C4-2B (cell line): ENCODE measurements at regions not wholly inside any gene's neighbourhood (a gene's known extent, or its start where the extent isn't known, plus 50 kb on each side); places are given as distances from the start of the nearest gene placed in this dataset.
"Not testable (repeated sequence)": the region's sequence is repeated elsewhere in the genome, so short reads cannot be mapped to it uniquely, and the experiment has no call there.

Source experiments
- H3K27ac ChIP-seq: fragments of 450-650 bp; 2 replicates; pipeline ENCODE4 v1.5.1; 2017
- ZFX ChIP-seq: fragments of 450-650 bp; IDR thresholded peaks from 2 replicates; pipeline ENCODE4 v1.6.1; 2017
- TF ChIP-seq, protein P1 (sequence below): fragments of 450-650 bp; conservative IDR thresholded peaks from 2 replicates; pipeline ENCODE4 v1.5.1; 2017; ENCODE audit warnings: mild to moderate bottlenecking

DNA sequence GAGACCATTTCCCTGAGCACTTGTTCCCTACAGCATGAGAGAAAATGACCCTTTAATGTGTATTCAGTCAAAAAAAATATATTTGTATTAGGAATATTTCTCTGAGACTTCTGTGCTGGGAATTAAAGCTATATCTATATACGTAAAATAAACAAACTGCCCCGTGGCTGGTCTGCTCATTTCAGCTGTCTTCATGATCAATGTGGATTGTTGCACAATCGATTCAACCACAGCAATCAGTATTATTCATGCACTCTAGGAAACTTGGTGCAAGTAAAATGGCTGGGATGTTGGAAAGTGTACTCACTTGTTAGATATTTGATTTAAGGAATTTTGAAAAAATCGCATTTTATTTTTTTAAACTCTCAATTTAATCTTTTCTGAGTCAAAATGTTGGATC is 307.9 kb upstream of the ZFP42 start:
- H3K27ac ChIP-seq: no peak overlapping the region
- no peak for TF ChIP-seq ZFX
- TF ChIP-seq, protein P1, sequence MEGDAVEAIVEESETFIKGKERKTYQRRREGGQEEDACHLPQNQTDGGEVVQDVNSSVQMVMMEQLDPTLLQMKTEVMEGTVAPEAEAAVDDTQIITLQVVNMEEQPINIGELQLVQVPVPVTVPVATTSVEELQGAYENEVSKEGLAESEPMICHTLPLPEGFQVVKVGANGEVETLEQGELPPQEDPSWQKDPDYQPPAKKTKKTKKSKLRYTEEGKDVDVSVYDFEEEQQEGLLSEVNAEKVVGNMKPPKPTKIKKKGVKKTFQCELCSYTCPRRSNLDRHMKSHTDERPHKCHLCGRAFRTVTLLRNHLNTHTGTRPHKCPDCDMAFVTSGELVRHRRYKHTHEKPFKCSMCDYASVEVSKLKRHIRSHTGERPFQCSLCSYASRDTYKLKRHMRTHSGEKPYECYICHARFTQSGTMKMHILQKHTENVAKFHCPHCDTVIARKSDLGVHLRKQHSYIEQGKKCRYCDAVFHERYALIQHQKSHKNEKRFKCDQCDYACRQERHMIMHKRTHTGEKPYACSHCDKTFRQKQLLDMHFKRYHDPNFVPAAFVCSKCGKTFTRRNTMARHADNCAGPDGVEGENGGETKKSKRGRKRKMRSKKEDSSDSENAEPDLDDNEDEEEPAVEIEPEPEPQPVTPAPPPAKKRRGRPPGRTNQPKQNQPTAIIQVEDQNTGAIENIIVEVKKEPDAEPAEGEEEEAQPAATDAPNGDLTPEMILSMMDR: no peak

DNA sequence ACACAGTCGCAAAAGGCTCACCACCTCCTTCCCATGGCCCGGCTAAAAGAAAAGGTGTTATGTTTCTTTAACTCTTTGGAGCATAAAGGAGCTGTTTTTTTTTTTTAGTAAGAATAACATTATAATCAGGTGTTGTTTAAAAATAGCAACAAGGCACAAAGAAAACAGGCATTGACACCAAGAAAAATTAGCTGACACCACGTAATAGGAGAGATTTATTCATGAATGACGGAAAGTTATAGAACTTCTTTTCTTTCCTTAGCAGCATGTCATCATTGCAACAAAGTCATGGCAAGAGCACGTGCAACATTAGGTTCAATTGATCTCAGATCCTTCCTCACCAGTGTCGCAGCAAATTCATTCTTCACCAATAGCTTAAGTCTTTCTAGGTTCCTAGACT is 302.9 kb upstream of the ZFP42 start:
- no peak overlapping the region for H3K27ac ChIP-seq
- TF ChIP-seq, protein P1: no peak
- no peak for TF ChIP-seq ZFX

DNA sequence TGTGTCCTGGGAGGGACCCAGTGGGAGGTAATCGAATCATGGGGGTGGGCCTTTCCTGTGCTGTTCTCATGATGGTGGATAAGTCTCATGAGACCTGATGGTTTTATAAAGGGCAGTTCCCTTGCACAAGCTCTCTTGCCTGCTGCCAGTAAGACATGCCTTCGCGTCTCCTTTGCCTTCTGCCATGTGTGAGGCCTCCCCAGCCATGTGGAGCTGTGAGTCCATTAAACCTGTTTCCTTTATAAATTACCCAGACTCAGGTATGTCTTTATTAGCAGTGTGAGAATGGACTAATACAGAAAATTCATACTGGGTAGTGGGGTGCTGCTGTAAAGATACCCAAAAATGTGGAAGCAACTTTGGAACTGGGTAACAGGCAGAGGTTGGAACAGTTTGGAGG is 300.0 kb upstream of the ZFP42 start:
- not testable (repeated sequence) for H3K27ac ChIP-seq

DNA sequence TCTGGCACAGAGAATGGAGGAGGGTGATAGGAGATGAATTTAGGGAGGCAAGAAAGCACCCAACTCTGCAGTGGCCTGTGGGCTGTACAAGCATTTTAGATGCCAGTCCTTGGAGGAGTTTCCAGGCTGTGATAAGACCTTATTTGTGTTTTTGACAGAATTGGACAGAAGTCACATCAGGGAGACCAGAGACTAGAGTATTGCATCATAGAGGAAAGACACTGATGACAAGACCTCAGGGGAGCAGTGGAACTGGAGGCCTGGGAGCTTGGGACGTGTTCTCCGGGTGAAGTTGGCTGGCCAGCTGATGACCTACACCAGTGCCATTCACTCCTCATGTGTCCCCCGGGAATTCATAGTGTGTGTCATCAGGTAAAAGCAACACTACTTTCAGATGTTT is 284.0 kb upstream of the ZFP42 start:
- H3K27ac ChIP-seq: no peak overlapping the region
- TF ChIP-seq, protein P1: no peak
- TF ChIP-seq ZFX: no peak

DNA sequence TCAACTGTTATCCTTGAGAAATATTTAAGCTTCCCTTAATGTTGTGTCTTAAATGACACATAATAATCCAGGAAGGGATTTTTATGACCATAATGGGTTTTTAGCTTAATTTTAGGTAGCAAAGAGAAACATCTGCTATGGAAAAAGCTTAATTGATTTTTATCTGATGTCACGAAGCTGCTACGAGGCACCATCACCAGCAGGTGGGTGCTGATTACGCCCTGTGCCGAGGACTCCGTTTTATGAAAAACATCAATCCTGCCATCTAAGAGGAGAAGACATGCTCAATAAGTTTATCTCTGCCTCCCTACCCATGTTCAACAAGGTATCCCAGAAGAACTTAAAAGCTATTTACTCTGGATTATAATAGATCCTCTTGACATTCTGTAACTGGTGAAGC is 280.6 kb upstream of the ZFP42 start:
- no peak for TF ChIP-seq ZFX
- TF ChIP-seq, protein P1: no peak
- no peak overlapping the region for H3K27ac ChIP-seq

DNA sequence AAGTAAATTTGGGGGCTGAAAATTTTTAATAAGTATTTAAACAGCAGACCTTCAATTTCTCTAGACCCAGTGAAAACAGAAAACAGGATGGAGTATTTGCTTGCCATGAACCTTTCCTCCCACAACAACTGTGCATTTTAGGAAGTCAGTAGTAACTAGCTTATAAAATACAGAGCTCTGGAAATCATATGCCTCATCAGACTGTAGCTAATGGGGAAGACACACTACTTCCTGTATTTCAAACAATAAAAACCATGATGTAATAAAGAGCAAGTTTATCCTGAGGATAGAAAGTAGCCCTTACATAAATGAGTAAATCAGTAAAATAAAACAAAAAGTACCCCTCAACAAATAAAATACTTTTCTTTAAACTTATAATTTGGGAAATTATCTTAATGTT is 280.1 kb upstream of the ZFP42 start:
- no peak overlapping the region for H3K27ac ChIP-seq
- TF ChIP-seq, protein P1: no peak
- TF ChIP-seq ZFX: no peak

DNA sequence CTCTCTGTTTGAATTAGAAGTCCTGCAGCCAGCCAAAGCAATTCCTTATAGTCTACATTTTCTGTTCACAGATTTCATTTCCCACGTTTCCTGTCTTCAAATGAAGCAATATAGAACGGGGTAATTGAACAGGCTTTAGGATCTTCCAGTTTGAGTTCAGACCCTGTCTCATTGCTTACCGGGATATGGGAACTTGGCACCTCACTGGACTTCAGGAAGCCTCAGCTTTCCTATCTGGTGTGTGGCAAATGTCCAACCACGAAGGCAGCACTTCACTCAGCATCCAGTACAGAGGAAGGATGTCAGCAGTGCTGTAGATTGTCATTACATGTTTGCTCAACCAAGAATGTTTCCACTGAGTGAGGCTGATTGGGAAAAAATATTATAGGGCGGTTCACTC is 271.1 kb upstream of the ZFP42 start:
- TF ChIP-seq, protein P1: no peak
- no peak for TF ChIP-seq ZFX
- H3K27ac ChIP-seq: no peak overlapping the region

DNA sequence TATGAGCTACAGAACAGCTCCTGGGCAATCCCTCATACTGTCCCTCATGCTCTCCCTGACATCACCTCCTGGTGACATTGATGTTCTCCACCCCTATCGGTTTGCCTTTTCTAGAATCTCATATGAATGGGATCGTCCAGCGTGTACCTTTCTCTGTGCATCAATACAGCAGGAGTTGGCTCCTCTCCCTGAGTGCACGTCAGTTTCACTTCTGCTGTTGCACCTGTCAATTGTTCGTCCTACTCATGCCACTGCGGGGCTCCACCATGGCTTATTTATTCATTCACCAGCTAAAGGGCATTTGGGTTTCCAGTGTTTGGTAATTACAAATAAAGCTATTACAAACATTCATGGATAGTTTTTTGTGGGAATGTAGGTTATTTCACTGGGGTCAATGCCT is 269.1 kb upstream of the ZFP42 start:
- H3K27ac ChIP-seq: no peak overlapping the region
- TF ChIP-seq, protein P1: no peak
- TF ChIP-seq ZFX: no peak
